Naive thymus-derived CD4-positive, alpha-beta T cell (primary cell): ENCODE measurements at regions not wholly inside any gene's neighbourhood (a gene's known extent, or its start where the extent isn't known, plus 50 kb on each side); places are given as distances from the start of the nearest gene placed in this dataset.
"Not testable (repeated sequence)": the region's sequence is repeated elsewhere in the genome, so short reads cannot be mapped to it uniquely, and the experiment has no call there.

Experiments
- ATAC-seq: fragments of 150-1000 bp; cut with Tn5 transposase; 2 replicates; pipeline ENCODE4 v1.10.0; 2021; ENCODE audit warnings: mild to moderate bottlenecking, moderate library complexity
- CTCF ChIA-PET: fragments of 350-600 bp; sonication (Branson Sonifier 250); formaldehyde crosslinking; loops from one replicate; lab custom pipeline; 2021; ENCODE audit warnings: antibody characterized with exemption; lab: Charles Lee
- POLR2A ChIA-PET: fragments of 350-600 bp; sonication (Branson Sonifier 250); formaldehyde crosslinking; loops from one replicate; lab custom pipeline; 2021; ENCODE audit warnings: antibody characterized with exemption, inconsistent platforms; lab: Charles Lee
- DNase-seq, 9 donors: peaks; one replicate each; pipeline versions ENCODE4 v3.0.0 to v3.0.0-alpha.2; 2020 to 2022; ENCODE audit warnings: mixed read lengths in 1 of 9
- H3K27ac ChIP-seq: one replicate; pipeline ENCODE4 v1.7.0; 2013; ENCODE audit warnings: mild to moderate bottlenecking, low read depth, low read length, moderate library complexity
- H3K27me3 ChIP-seq, 2 donors: one replicate each; pipeline ENCODE4 v1.7.0; 2013; ENCODE audit warnings: low read length in 2 of 2, mild to moderate bottlenecking in 2 of 2, moderate library complexity in 2 of 2; ENCODE audit not compliant: control insufficient read depth in 2 of 2, insufficient read depth in 2 of 2
- H3K36me3 ChIP-seq, 3 experiments: 1 replicate in 2 of 3; 2 replicates in 1 of 3; pipeline ENCODE4 v1.7.0; 2013; ENCODE audit warnings: low read length in 3 of 3, mild to moderate bottlenecking in 3 of 3, moderate library complexity in 1 of 3; ENCODE audit not compliant: insufficient read depth in 3 of 3, control insufficient read depth in 2 of 3
- H3K4me1 ChIP-seq, 2 donors: one replicate each; pipeline ENCODE4 v1.7.0; 2013; ENCODE audit warnings: low read length in 2 of 2, mild to moderate bottlenecking in 2 of 2, moderate library complexity in 1 of 2; ENCODE audit not compliant: control insufficient read depth in 2 of 2, insufficient read depth in 2 of 2
- H3K4me3 ChIP-seq: 2 replicates; pipeline ENCODE4 v1.7.0; 2013; ENCODE audit warnings: mild to moderate bottlenecking, low read length
- H3K9me3 ChIP-seq, 3 experiments: 1 replicate in 2 of 3; 2 replicates in 1 of 3; pipeline ENCODE4 v1.7.0; 2013; ENCODE audit warnings: low read length in 3 of 3; ENCODE audit not compliant: control insufficient read depth in 2 of 3
- H3K27ac Mint-ChIP-seq, 9 donors: one replicate each; pipeline ENCODE4 v1.8.0; 2020 to 2022; ENCODE audit warnings: mixed read lengths in 9 of 9, mild to moderate bottlenecking in 8 of 9, moderate library complexity in 5 of 9, inconsistent platforms in 2 of 9
- H3K27me3 Mint-ChIP-seq, 5 donors: one replicate each; pipeline ENCODE4 v1.8.0; 2021 to 2022; ENCODE audit warnings: mixed read lengths in 5 of 5, mild to moderate bottlenecking in 1 of 5
- H3K36me3 Mint-ChIP-seq, 5 donors: one replicate each; pipeline ENCODE4 v1.8.0; 2020 to 2022; ENCODE audit warnings: mixed read lengths in 5 of 5, mild to moderate bottlenecking in 3 of 5, inconsistent platforms in 1 of 5
- H3K4me1 Mint-ChIP-seq, 7 donors: one replicate each; pipeline ENCODE4 v1.8.0; 2020 to 2022; ENCODE audit warnings: mixed read lengths in 7 of 7, mild to moderate bottlenecking in 3 of 7, inconsistent platforms in 1 of 7
- H3K4me3 Mint-ChIP-seq, 10 donors: one replicate each; pipeline ENCODE4 v1.8.0; 2020 to 2022; ENCODE audit warnings: mild to moderate bottlenecking in 10 of 10, mixed read lengths in 10 of 10, moderate library complexity in 6 of 10, inconsistent platforms in 2 of 10
- H3K9me3 Mint-ChIP-seq, 11 donors: one replicate each; pipeline ENCODE4 v1.8.0; 2020 to 2022; ENCODE audit warnings: mixed read lengths in 11 of 11, mild to moderate bottlenecking in 4 of 11, inconsistent platforms in 1 of 11, moderate library complexity in 1 of 11
- intact Hi-C, 2 donors: fragments of 100-400 bp; cut with micrococcal nuclease; formaldehyde crosslinking; loops; one replicate each; pipeline ENCODE4 v1.15.1; 2023

- H3K27ac Mint-ChIP-seq = no peak overlapping the region
- ATAC-seq (no peak), DNase-seq (no peak)
- H3K27ac ChIP-seq = no peak overlapping the region
- H3K4me1 ChIP-seq = no peaks in the 10 kb centered on the region
- no peaks in the 10 kb centered on the region for H3K27me3 Mint-ChIP-seq
- no peaks in the 10 kb centered on the region for H3K9me3 ChIP-seq
- H3K36me3 Mint-ChIP-seq = no peaks in the 10 kb centered on the region
- intact Hi-C loops = no loop called here
- no peaks in the 10 kb centered on the region for H3K27me3 ChIP-seq
- no peak overlapping the region for H3K4me3 Mint-ChIP-seq
- POLR2A ChIA-PET = no interaction called here
- no peak overlapping the region for H3K4me3 ChIP-seq
- H3K36me3 ChIP-seq = no peaks in the 10 kb centered on the region
- H3K9me3 Mint-ChIP-seq = peaks cover 0 to 7% (median 4%) of the 10 kb centered on the region in 11 donors
- no peaks in the 10 kb centered on the region for H3K4me1 Mint-ChIP-seq
- CTCF ChIA-PET = no interaction called here
These were observed 662.2 kb upstream of the CNTN5 start for GRCh38 chr11:98358551-98358950.

DNA sequence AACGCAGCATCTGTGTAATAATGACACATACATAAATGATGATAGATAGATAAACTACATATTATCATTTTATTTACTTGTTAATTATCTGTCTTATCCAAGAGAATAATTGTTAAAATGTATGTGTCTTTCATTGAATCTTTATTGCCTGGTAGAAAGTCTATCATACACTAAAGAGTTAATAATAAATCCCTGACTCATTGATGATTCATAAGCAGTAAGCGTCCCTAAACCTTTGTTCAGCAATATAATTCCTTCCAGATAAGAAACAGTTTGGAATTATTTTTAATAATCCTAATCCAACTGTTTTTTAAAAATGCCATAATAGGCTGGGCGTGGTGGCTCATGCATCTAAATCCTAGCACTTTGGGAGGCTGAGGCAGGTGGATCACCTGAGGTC lies 655.6 kb upstream of the CNTN5 start:
- ATAC-seq (no peak), DNase-seq (no peak)
- intact Hi-C loops = no loop called here
- Mint-ChIP-seq H3K27me3 (no peaks in the 10 kb centered on the region), H3K4me3 (no peak overlapping the region), H3K4me1 (no peaks in the 10 kb centered on the region), H3K36me3 (no peaks in the 10 kb centered on the region), H3K27ac (no peak overlapping the region), H3K9me3 (peaks cover 0 to 5% (median 0%) of the 10 kb centered on the region in 11 donors)
- H3K27ac ChIP-seq = no peak overlapping the region
- H3K4me3 ChIP-seq = no peak overlapping the region
- no peaks in the 10 kb centered on the region for H3K27me3 ChIP-seq
- CTCF ChIA-PET = no interaction called here
- no peaks in the 10 kb centered on the region for H3K9me3 ChIP-seq
- H3K4me1 ChIP-seq = no peaks in the 10 kb centered on the region
- POLR2A ChIA-PET = no interaction called here
- no peaks in the 10 kb centered on the region for H3K36me3 ChIP-seq

GRCh38 chr11:98365941-98366340 lies 654.8 kb upstream of the CNTN5 start:
- H3K36me3 Mint-ChIP-seq = no peaks in the 10 kb centered on the region
- Histone ChIP-seq H3K27ac (no peak overlapping the region), H3K9me3 (no peaks in the 10 kb centered on the region), H3K4me3 (no peak overlapping the region), H3K27me3 (no peaks in the 10 kb centered on the region), H3K36me3 (no peaks in the 10 kb centered on the region), H3K4me1 (no peaks in the 10 kb centered on the region)
- ChIA-PET POLR2A (no interaction called here), CTCF (no interaction called here)
- DNase-seq = no peak
- intact Hi-C loops = no loop called here
- peaks cover 0 to 5% (median 0%) of the 10 kb centered on the region in 11 donors for H3K9me3 Mint-ChIP-seq
- ATAC-seq = no peak
- no peak overlapping the region for H3K4me3 Mint-ChIP-seq
- H3K27me3 Mint-ChIP-seq = no peaks in the 10 kb centered on the region
- no peak overlapping the region for H3K27ac Mint-ChIP-seq
- H3K4me1 Mint-ChIP-seq = no peaks in the 10 kb centered on the region

DNA sequence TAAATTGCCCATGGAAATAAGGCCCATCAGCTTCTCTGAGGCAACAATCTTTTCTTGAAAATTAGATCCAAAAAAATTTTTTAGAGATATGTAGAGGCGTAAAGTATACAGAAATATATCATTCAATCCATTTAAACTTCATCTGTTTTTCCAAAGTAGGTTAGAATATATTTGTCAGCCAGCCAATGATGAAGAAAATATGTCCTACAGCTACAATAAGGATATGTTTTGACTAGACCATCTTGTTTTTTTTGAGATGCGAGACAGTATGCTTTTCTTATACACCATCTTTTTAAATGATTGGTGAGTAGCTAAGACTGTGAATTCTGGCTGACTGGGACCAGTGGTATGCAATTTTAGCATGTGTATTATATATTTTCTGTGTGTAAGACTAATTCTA lies 630.4 kb upstream of the CNTN5 start:
- Mint-ChIP-seq H3K36me3 (no peaks in the 10 kb centered on the region), H3K9me3 (peaks cover 0 to 12% (median 2%) of the 10 kb centered on the region in 11 donors), H3K4me3 (no peak overlapping the region), H3K27me3 (no peaks in the 10 kb centered on the region), H3K27ac (no peak overlapping the region), H3K4me1 (no peaks in the 10 kb centered on the region)
- Histone ChIP-seq H3K9me3 (no peaks in the 10 kb centered on the region), H3K27ac (no peak overlapping the region), H3K27me3 (no peaks in the 10 kb centered on the region), H3K36me3 (no peaks in the 10 kb centered on the region), H3K4me1 (no peaks in the 10 kb centered on the region), H3K4me3 (no peak overlapping the region)
- intact Hi-C loops = no loop called here
- ChIA-PET CTCF (no interaction called here), POLR2A (no interaction called here)
- ATAC-seq (no peak), DNase-seq (no peak)

DNA sequence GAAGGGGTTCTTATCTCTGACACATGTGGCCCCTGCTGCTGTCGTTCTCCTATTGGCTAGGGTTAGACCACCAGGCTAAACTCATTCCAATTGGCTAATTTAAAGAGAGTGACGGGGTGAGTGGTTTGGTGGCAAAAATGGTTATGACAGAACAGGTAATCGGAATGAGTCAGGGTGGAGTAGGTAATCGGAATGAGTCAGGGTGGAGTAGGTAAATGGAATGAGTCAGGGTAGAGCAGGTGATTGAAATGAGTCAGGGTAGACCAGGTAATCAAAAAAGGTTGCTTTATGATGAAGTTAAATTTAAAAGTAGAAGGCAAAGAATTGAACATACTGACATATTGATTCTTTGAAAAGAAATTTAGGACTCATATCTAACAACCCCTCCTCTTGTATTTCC lies 626.2 kb upstream of the CNTN5 start:
- H3K4me3 Mint-ChIP-seq, CTCF ChIA-PET, ATAC-seq, H3K27ac ChIP-seq, H3K4me1 Mint-ChIP-seq, H3K36me3 ChIP-seq, H3K27ac Mint-ChIP-seq, H3K36me3 Mint-ChIP-seq, H3K27me3 ChIP-seq, DNase-seq, intact Hi-C loops, H3K9me3 ChIP-seq, H3K27me3 Mint-ChIP-seq, POLR2A ChIA-PET, H3K4me3 ChIP-seq, H3K4me1 ChIP-seq: not testable (repeated sequence)
- peaks cover 0 to 21% (median 4%) of the 10 kb centered on the region in 11 donors for H3K9me3 Mint-ChIP-seq

GRCh38 chr11:98398508-98398907 lies 622.2 kb upstream of the CNTN5 start:
- no peak overlapping the region for H3K27ac Mint-ChIP-seq
- peaks cover 0 to 21% (median 4%) of the 10 kb centered on the region in 11 donors for H3K9me3 Mint-ChIP-seq
- DNase-seq = no peak
- H3K36me3 Mint-ChIP-seq = peaks cover 0 to 2% (median 0%) of the 10 kb centered on the region in 5 donors
- no peaks in the 10 kb centered on the region for H3K9me3 ChIP-seq
- intact Hi-C loops = no loop called here
- H3K27me3 ChIP-seq = no peaks in the 10 kb centered on the region
- ChIA-PET POLR2A (no interaction called here), CTCF (no interaction called here)
- H3K27me3 Mint-ChIP-seq = no peaks in the 10 kb centered on the region
- no peak overlapping the region for H3K27ac ChIP-seq
- no peak overlapping the region for H3K4me3 ChIP-seq
- no peaks in the 10 kb centered on the region for H3K4me1 ChIP-seq
- no peaks in the 10 kb centered on the region for H3K36me3 ChIP-seq
- no peak overlapping the region for H3K4me3 Mint-ChIP-seq
- no peak for ATAC-seq
- no peaks in the 10 kb centered on the region for H3K4me1 Mint-ChIP-seq

GRCh38 chr11:98409069-98409468 lies 611.7 kb upstream of the CNTN5 start:
- H3K27ac ChIP-seq = no peak overlapping the region
- H3K36me3 ChIP-seq = no peaks in the 10 kb centered on the region
- H3K4me3 ChIP-seq = no peak overlapping the region
- no peaks in the 10 kb centered on the region for H3K4me1 Mint-ChIP-seq
- no peak for ATAC-seq
- peaks cover 0 to 7% (median 0%) of the 10 kb centered on the region in 11 donors for H3K9me3 Mint-ChIP-seq
- CTCF ChIA-PET = no interaction called here
- no peak for DNase-seq
- no peaks in the 10 kb centered on the region for H3K27me3 ChIP-seq
- intact Hi-C loops = no loop called here
- no peak overlapping the region for H3K4me3 Mint-ChIP-seq
- H3K36me3 Mint-ChIP-seq = no peaks in the 10 kb centered on the region
- H3K4me1 ChIP-seq = no peaks in the 10 kb centered on the region
- POLR2A ChIA-PET = no interaction called here
- H3K27me3 Mint-ChIP-seq = no peaks in the 10 kb centered on the region
- H3K9me3 ChIP-seq = no peaks in the 10 kb centered on the region
- no peak overlapping the region for H3K27ac Mint-ChIP-seq
